HEK293 (cell line): ENCODE measurements at regions not wholly inside any gene's neighbourhood (a gene's known extent, or its start where the extent isn't known, plus 50 kb on each side); places are given as distances from the start of the nearest gene placed in this dataset.
"Not testable (repeated sequence)": the region's sequence is repeated elsewhere in the genome, so short reads cannot be mapped to it uniquely, and the experiment has no call there.

Experiments used
- MYNN ChIP-seq: fragments of 450-650 bp; formaldehyde crosslinking; IDR thresholded peaks from 2 replicates; pipeline ENCODE4 v1.5.1; 2016; ENCODE audit warnings: missing biosample characterization, missing genetic modification characterization, borderline replicate concordance
- REPIN1 ChIP-seq: fragments of 450-650 bp; formaldehyde crosslinking; IDR thresholded peaks from 2 replicates; pipeline ENCODE4 v1.5.1; 2017; ENCODE audit warnings: missing biosample characterization, missing genetic modification characterization, low read depth
- TRIM28 ChIP-seq: IDR thresholded peaks from 2 replicates; pipeline ENCODE4 v1.6.1; 2011; ENCODE audit warnings: low read length, control low read depth, borderline replicate concordance
- ZBTB21 ChIP-seq: fragments of 450-650 bp; formaldehyde crosslinking; IDR thresholded peaks from 2 replicates; pipeline ENCODE4 v1.5.1; 2017; ENCODE audit warnings: missing biosample characterization, missing genetic modification characterization
- ZNF138 ChIP-seq: fragments of 450-650 bp; formaldehyde crosslinking; IDR thresholded peaks from 2 replicates; pipeline ENCODE4 v1.5.1; 2016; ENCODE audit warnings: missing biosample characterization, missing genetic modification characterization, borderline replicate concordance
- ZNF274 ChIP-seq, 2 experiments: fragments of 200-500 bp in 1 of 2; fragments of 450-650 bp in 1 of 2; sonication (Bioruptor generic) in 1 of 2; formaldehyde crosslinking in 1 of 2; IDR thresholded peaks; 2 replicates each; pipeline versions ENCODE4 v1.5.1 to v1.6.1; 2014 to 2016; ENCODE audit warnings: borderline replicate concordance in 1 of 2, inconsistent platforms in 1 of 2, low read length in 1 of 2, missing biosample characterization in 1 of 2, missing genetic modification characterization in 1 of 2
- ZNF311 ChIP-seq: fragments of 450-650 bp; formaldehyde crosslinking; IDR thresholded peaks from 2 replicates; pipeline ENCODE4 v1.5.1; 2017; ENCODE audit warnings: missing biosample characterization, missing genetic modification characterization, borderline replicate concordance
- ZNF548 ChIP-seq: fragments of 450-650 bp; formaldehyde crosslinking; IDR thresholded peaks from 2 replicates; pipeline ENCODE4 v1.5.1; 2016; ENCODE audit warnings: missing biosample characterization, missing genetic modification characterization
- ZNF791 ChIP-seq: fragments of 450-650 bp; formaldehyde crosslinking; IDR thresholded peaks from 2 replicates; pipeline ENCODE4 v1.5.1; 2016; ENCODE audit warnings: missing biosample characterization, missing genetic modification characterization
- TF ChIP-seq, protein P1 (sequence below): fragments of 450-650 bp; formaldehyde crosslinking; IDR thresholded peaks from 2 replicates; pipeline ENCODE4 v1.5.1; 2016; ENCODE audit warnings: missing biosample characterization, missing genetic modification characterization
- TF ChIP-seq, protein P2 (sequence below): fragments of 450-650 bp; formaldehyde crosslinking; IDR thresholded peaks from 2 replicates; pipeline ENCODE4 v1.5.1; 2016; ENCODE audit warnings: missing biosample characterization, missing genetic modification characterization
- TF ChIP-seq, protein P3 (sequence below): fragments of 450-650 bp; formaldehyde crosslinking; IDR thresholded peaks from 2 replicates; pipeline ENCODE4 v1.5.1; 2017; ENCODE audit warnings: missing biosample characterization, missing genetic modification characterization

DNA sequence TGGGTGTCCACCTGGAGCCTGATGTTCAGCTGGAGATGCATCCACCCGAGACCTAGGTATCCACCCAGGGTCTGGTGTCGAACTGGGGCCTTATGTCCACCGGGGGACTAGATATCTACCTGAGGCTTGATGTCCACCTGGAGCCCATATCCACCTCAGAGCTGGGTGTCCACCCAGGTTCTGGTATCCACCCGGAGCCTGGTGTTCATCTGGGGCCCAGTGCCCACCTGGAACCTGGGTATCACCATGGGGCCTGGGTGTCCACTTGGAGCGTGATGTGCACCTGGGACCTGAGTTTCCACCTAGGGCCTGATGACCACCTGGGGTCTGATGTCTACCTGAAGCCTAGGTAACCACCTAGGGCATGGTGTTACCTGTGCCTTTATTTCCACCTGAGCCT, 355.9 kb downstream of the KCNJ18 start:
- TF ChIP-seq, protein P1, sequence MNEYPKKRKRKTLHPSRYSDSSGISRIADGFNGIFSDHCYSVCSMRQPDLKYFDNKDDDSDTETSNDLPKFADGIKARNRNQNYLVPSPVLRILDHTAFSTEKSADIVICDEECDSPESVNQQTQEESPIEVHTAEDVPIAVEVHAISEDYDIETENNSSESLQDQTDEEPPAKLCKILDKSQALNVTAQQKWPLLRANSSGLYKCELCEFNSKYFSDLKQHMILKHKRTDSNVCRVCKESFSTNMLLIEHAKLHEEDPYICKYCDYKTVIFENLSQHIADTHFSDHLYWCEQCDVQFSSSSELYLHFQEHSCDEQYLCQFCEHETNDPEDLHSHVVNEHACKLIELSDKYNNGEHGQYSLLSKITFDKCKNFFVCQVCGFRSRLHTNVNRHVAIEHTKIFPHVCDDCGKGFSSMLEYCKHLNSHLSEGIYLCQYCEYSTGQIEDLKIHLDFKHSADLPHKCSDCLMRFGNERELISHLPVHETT: not testable (repeated sequence)
- not testable (repeated sequence) for TF ChIP-seq ZNF548 (tag by site-specific recombination); ZNF274 (IDR thresholded peaks at IDR 0.05; ENCODE audit: low read length); ZNF274 (tag by site-specific recombination; IDR thresholded peaks at IDR 0.05; ENCODE audit: borderline replicate concordance); ZNF791 (tag by site-specific recombination); ZNF138 (tag by site-specific recombination); MYNN (tag by site-specific recombination); REPIN1 (tag by site-specific recombination); ZNF311; ZBTB21 (tag by site-specific recombination); TRIM28
- TF ChIP-seq, protein P2, sequence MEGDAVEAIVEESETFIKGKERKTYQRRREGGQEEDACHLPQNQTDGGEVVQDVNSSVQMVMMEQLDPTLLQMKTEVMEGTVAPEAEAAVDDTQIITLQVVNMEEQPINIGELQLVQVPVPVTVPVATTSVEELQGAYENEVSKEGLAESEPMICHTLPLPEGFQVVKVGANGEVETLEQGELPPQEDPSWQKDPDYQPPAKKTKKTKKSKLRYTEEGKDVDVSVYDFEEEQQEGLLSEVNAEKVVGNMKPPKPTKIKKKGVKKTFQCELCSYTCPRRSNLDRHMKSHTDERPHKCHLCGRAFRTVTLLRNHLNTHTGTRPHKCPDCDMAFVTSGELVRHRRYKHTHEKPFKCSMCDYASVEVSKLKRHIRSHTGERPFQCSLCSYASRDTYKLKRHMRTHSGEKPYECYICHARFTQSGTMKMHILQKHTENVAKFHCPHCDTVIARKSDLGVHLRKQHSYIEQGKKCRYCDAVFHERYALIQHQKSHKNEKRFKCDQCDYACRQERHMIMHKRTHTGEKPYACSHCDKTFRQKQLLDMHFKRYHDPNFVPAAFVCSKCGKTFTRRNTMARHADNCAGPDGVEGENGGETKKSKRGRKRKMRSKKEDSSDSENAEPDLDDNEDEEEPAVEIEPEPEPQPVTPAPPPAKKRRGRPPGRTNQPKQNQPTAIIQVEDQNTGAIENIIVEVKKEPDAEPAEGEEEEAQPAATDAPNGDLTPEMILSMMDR (tag by site-specific recombination): not testable (repeated sequence)
- TF ChIP-seq, protein P3, sequence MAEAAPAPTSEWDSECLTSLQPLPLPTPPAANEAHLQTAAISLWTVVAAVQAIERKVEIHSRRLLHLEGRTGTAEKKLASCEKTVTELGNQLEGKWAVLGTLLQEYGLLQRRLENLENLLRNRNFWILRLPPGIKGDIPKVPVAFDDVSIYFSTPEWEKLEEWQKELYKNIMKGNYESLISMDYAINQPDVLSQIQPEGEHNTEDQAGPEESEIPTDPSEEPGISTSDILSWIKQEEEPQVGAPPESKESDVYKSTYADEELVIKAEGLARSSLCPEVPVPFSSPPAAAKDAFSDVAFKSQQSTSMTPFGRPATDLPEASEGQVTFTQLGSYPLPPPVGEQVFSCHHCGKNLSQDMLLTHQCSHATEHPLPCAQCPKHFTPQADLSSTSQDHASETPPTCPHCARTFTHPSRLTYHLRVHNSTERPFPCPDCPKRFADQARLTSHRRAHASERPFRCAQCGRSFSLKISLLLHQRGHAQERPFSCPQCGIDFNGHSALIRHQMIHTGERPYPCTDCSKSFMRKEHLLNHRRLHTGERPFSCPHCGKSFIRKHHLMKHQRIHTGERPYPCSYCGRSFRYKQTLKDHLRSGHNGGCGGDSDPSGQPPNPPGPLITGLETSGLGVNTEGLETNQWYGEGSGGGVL (tag by site-specific recombination): not testable (repeated sequence)
